NCI-H524 treated with DMSO at 0.1 percent for 48 hours (cell line): ENCODE measurements at regions not wholly inside any gene's neighbourhood (a gene's known extent, or its start where the extent isn't known, plus 50 kb on each side); places are given as distances from the start of the nearest gene placed in this dataset.

ENCODE experiments used
- DNase-seq: peaks from one replicate; lab custom pipeline; 2025; lab: John Stamatoyannopoulos, UW

DNA sequence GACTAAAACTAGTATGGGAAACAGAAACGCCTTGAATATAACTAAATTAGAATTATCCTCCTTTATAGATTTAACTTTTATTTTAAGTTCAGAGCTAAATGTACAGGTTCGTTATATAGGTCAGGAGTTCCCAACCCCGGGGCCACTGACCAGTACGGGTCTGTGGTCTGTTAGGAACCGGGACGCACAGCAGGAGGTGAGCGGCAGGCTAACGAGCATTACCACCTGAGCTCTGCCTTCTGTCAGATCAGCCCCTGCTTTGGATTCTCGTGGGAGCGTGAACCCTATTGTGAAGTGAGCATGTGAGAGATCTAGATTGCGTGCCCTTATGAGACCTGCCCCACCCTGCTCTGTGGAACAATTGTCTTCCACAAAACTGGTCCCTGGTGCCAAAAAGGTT, 51.0 kb downstream of the FAT4 start:
- no peak for DNase-seq

DNA sequence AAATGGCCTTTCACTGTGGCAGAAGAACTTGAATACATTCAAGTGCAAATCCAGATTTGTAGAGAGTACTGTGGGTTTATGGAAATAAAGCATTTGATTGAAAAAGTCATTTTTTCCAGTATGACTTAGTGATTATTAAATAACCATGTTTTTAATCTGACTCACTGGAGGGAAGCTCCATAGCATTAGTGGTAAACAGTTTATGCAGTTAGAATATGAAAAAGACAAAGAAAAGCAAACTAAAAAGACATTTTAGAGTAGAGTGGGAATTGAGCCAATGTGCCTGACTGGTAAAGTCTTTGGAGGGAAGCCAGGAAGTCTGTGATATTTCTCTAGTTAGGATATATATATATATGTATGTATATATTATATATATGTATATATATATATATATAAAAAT, 53.4 kb downstream of the FAT4 start:
- no peak for DNase-seq

DNA sequence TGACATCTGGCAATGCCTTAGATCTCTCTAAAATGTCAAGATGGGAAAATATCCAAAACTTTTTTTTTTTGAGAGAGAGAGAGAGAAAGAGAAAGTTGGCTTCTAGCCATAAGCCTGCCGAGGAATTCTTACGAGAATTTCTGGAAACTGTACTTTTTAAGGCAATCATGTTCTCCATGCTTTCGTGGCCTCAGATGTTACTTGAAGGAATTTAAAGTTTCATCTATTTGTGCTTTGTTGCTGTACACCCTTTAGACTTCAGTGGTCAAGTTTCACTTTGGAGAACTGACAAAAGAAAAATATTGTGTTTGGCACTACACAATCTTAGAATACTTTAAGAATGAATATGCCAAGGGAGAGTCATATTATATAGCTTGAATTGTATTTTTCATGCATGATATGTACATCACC, 53.9 kb downstream of the FAT4 start:
- DNase-seq = no peak

DNA sequence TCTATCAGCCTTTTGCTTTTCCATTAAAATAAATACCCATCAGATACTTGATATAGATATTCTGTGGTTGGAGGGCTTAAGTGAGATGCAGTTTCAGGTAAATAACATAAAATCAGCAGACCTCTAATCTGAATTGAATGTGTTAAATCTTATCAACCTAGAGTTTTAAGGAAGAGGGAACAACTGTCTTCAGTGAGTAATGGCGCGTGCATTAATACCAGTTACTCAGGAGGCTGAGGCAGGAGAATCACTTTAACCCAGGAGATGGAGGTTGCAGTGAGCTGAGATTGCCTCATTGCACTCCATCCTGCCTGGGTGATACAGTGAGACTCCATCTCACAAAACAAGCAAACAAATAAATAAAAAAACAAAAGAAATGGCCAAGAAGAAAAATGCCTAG, 54.3 kb downstream of the FAT4 start:
- no peak for DNase-seq

DNA sequence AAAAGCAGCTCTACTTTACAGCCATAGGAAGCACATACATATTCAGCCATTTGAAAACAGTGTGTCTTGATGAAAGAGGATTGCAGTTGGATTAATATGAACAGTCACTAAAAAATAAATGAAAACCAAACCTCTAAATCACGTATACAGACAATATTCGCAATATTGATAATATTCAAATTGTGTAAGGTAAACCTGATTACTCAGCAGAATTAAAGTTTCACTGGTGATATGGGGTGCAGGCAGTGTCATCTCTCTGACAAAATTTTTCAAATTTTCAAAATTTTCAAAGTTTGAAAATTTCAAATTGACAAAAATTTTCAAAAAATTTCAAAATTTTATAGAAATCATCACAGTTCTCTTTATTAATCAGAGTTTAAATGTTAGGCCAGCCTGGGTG, 55.7 kb downstream of the FAT4 start:
- DNase-seq = no peak

DNA sequence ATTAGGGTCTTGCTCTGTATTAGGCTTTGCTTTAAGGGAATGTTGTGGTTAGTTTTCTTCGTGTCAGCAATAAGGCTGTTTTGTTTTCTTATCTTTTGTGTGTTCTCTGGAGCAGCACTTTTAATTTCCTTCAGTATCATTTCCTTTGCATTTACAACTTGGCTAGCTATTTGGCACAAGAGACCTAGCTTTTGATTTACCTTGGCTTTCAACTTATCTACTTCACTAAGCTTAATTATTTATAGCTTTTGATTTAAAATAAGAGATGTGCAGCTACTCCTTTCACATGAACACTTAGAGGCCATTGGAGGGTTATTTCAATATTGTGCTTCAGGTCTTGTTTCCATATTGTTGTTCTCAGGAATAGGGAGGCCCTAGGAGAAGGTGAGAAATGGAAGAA, 68.2 kb downstream of the FAT4 start:
- no peak for DNase-seq

DNA sequence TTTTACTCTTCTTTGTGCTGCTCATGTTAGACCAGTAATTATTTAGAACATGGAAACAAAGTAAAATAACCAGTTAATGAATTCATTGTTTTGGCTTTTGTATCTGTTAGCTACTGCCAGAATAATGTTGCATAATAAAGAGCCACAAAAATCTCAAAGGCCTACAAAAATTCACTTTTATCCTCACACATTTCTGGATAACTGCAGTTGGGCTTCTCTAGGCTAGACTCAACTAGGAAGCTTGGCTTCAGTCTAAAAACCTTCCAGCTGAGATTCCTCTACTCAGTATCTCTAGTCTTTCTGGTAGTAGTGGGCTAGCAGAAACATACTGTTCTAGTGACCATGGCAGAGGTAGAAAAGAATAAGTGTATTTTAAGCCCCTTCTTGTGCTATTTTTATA, 73.0 kb downstream of the FAT4 start:
- DNase-seq = no peak

DNA sequence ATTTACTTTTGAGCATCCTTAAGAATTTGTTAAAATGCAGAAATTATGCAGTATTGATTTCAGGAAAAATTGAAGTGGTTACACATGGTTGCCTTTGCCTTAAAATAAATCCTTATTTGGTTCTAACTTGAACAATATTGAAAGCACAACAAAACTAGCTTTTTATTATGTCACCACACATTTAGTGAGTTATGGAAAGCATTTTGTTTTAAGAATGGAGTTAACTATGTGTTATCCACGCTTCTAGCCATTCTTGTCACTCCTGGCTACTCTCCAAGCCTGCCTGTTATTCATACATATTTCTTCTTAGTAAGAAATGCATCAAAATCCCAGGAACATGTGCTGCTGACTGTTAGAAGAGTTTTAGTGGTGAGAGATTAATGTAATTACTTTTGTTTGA, 73.9 kb downstream of the FAT4 start:
- DNase-seq = no peak

DNA sequence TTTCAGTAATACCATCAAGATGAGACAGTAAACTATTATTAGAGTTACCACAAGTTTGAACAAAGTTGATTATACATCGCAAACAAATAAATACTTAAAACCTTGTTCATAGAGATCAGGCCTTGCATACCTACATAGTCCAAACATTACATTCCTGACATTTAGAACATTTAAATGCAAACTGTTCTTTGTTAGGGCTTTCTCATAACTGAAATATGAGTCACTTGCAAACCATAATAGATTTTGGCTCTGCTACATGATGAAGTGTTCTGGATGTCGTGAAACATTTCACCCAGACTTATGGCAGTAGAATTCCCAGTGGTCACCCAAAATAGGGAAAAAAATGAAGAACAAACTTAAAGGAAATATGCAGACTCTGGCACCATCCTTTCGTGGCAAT, 75.0 kb downstream of the FAT4 start:
- DNase-seq = no peak

DNA sequence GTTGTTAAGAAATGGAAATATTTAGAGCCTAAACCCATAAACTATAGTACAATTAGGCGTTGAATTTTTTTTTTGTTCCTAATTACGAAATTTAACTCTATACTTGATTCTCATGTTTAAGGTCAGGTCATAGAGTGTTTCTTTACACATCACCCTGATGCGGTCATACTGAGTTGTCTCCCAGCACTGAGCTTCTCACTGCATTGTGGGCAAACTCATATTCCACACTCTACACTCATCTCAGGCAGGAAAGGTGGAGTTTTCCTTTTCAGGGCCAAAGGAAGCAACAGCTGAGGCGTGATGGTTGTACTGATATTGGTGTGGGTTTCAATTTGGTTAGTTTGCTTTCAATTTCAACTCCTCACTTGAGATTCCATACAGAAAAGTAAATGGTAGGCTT, 75.4 kb downstream of the FAT4 start:
- DNase-seq = no peak

DNA sequence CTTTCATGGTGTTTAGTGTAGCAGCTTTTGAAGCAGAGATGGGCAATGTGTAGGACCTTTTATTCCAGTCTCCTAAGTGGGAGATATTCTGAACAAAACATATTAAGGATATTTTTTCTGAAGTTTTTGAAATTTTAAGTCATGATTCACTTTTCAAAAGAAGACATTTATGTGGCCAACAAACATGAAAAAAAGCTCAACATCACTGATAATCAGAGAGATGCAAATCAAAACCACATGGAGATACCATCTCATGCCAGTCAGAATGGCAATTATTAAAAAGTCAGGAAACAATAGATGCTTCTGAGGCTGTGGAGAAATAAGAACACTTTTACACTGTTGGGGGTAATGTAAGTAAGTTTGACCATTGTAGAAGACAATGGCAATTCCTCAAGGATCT, 76.0 kb downstream of the FAT4 start:
- DNase-seq = no peak

DNA sequence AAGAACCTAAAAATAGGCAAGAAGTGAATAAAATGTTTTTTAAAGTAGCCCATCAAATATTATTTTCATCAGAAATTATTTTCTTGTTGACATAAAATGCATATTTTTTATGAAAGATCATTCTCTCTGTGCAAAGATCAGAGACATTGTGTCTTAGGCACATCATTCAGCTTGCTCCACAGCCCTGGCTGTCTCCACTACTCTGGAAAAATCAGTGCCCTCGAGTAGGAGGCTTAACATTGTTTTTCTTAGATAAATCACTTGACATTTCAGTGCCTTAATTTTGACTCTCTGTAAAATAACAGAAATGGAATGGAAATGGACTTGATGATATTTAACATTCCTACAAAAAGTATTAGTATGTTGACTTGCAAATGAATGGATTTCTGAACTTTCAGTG, 77.9 kb downstream of the FAT4 start:
- DNase-seq = no peak

DNA sequence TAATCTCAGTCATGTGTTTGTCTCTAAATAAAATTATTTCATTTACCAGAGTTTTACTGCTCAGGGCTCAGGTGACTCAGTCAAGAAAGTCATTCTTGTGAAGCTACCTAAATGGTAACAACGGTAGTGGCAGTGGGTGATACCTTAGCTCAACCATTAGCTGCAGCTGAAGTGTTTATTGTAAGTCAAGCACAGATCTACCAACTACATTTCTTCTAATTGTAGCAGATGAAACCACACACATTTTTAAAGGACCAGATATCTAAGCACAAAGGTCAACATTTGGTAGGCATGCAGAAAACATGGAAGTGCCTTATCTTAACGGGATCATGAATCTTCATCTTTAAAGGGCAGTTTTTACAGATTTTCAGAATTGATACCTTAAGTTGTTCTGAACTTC, 79.1 kb downstream of the FAT4 start:
- DNase-seq = no peak

DNA sequence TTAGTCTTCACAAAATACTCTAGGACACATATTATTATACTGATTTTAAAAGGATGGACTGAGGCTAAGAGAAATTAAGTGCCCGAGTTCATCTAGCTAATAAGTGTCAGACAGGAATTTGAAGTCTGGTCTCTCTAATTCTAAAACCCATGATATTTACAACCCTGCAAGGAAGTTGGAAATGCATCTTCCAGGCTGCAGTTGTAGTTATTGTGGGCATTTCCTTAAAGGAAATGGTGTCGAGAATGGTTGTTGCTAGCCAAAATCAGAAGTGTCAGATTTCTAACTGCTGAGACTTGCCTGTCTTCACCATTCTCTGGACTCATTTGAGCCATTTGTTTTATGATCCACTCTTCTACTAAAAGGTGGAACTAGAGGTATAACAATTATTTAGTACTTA, 82.5 kb downstream of the FAT4 start:
- no peak for DNase-seq

DNA sequence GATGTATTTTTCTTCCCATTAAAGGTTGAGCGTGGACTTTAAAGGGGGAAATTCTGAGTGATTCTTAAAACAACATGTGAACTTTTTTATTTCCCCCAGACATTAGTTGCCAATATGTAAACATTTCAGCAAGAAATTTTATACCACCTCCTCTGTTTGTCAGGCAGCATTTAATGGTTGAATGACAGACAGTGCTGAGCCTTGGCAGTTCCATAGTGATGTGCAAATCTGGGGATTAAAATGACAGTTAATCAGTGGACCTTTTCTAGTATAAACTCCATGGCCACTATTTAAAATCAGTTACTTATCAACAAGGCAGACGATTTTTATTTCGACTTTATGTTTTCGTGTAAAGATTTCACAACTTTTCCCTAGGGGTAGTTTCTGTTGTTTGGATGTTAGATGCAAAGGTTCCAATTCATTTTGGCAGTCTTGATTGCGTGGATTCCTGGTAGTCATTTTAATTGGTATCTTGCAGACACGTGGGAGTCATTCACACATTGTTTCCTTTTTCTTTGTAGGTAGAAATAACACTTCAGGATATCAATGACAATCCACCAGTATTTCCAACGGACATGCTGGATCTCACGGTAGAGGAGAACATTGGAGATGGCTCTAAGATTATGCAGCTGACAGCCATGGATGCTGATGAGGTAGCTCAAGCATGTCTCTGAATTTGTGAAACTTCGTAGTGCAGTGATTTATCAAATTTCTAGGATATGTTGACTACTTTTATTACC, 83.7 kb downstream of the FAT4 start:
- no peak for DNase-seq

DNA sequence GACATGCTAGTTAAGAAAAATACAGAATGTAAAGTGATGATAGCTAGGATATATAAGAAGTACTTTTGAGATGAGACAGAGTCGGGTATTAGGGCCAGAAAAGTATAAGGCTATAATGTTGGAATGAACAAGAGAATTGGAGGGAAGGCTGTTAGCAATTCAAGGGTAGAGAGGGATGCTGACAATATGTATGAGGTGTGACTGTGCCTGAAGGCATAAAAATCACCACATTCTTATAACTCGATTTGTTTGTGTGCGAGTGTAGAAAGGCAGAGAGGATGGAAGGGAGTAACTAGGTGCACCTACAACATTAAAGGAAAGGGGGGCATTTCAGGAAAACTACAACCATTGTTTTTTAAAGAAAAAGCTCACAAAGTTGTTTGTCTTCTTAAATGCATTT, 86.0 kb downstream of the FAT4 start:
- no peak for DNase-seq

DNA sequence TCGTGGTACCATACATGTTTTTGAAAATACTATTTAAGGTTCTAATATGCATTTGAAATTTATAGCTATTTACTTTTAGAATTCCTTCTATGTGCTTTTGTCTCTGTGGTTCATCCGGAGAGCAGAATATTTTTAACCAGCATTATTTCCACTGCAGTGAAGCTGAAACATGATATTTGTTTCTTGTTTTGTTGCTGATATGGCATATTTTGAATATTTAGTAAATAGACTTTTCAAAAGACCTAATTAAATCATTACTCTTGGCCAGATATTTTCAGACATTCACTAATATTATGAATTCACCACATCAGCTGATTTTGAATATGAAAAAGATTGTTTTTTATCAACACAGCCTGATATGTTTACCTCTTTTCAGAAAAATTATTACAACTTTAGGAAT, 87.0 kb downstream of the FAT4 start:
- no peak for DNase-seq

DNA sequence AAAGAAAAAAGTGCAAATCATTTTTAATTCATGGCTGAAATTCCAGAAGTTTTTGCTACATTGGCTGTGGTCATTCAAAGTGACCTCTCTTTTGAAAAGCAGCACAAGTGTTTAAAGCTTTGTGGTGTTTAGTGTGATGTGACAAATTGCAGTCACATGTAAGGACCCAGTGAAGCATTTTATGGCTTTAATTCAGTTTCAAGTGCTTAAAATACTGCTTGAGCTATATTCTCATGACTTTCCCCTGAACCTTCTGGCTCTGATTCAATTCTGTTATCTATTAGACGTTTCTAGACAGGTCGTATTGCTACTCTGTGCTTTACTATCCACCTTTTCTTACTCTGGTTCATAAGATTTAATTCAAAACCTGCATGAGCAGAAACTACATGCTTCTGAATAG, 105.8 kb downstream of the FAT4 start:
- no peak for DNase-seq

DNA sequence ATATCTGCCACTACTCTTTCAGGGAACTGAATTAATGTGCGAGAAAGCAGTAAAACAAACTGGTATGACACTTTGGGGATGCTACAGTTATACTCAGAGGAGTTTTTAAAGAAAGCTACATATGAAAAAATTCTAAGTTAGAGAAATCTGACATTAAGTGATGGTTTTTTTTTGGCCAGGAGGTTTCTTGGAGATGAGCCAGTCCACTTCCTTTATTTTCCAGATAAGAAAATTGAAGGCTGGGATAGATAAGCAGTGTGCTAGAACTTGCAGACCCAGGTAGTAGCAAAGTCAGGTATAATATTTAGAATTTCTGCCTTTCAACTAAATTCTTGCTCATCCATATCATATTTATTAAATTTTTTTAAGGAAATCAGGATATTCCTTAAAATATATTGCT, 106.8 kb downstream of the FAT4 start:
- no peak for DNase-seq

DNA sequence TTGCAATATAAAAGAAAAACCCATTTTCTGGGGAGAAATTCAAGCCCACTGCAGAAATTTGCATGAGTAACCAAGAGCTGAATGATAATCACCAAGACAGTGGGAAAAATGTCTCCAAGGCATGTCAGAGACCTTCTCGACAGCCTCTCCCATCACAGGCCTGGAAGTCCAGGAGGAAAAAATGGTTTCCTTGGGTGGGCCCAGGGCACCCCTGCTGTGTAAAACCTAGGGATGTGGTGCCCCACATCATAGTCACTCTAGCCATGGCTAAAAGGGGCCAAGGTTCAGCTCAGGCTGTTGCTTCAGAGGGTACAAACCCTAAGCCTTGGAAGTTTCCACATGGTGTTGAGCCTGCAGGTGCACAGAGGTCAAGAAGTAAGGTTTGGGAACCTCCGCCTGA, 108.4 kb downstream of the FAT4 start:
- DNase-seq = no peak

DNA sequence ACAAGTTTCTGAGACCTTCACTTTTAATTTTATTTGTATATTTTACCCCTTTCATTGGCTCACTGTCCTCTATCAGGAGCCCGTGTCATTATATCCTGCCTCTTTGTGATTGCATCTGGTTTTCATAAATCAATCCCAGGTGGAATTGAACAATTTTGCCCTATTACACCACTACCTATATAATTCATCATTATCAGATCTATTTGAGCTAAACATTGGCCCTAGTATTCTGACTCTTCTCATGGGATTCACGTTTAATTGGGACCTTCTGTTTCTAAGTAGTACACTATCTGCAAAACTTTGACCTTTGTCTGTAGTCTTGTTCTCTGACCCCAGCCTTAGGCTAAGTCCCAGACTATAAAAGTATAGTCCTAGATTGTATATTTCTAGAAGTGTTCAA, 114.1 kb downstream of the FAT4 start:
- DNase-seq = no peak

DNA sequence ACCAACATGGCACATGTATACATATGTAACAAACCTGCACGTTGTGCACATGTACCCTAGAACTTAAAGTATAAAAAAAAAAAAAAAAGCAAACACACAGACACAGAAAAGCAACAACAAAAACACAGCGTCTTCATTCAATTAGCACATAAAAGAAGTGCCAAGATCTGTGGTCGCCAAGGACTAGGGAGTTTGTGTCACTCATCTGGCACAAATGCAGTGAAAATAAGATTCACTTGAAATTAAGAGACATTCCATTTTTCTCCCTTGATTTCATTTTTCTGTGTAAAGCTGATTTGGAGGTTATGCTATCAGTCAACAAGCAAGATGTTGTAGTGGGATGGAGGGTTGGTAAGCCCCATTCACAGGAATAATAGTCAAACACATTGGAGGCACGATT, 115.3 kb downstream of the FAT4 start:
- DNase-seq = no peak

DNA sequence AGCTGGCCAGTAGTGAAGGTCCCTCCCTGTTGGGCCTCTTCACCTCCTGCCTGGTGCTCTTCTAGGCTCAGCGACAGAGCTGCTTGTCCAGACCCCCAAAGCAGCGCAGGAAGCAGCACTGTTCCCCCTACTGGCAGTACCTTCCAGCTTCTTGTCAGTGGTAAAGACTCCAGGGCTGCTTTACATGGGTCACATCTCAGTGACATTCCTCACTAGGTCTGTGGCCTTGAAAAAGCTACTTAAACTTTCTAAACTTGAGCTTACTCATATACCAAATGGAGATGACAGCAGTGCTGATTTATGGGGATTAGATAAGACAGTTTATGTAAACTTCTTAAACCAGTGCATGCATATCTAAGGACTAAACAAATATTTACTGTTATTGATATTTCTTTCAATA, 117.3 kb downstream of the FAT4 start:
- DNase-seq = no peak

DNA sequence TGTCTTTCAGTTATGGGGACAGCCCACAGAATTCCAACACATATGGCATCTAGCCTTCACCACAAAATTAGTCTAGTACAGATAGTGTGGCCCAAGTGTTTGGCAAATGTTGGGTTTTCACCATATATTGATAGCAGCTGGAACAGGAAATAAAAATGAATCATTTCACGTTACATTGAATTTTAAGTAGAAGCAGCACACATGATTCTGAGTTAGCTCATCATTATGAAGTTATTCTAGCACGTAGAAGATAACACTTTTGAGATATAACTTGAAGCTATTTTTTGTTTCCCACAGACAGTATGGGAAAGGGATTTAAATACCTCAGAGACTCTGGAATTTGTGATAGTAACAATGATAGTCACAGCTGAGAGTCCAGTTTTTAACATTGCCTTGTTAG, 118.7 kb downstream of the FAT4 start:
- DNase-seq = no peak

DNA sequence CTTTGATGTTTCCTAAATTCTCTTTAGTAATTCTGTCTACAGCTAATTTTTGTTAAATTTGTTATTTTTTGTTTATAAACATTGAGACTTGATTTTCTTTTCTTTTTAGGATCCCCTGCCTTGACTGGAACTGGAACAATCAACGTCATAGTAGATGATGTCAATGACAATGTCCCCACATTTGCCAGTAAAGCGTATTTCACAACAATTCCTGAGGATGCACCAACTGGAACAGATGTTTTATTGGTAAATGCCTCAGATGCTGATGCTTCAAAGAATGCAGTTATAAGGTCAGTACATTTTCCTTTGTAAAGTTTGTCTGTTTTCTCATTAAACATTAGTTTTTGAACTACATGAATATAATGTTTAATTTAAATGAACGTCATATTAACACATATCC, 119.4 kb downstream of the FAT4 start:
- DNase-seq = no peak
